Breast epithelium (tissue), 3 donors: ENCODE measurements at regions not wholly inside any gene's neighbourhood (a gene's known extent, or its start where the extent isn't known, plus 50 kb on each side); places are given as distances from the start of the nearest gene placed in this dataset.

Experiments used
- POLR2A ChIP-seq: fragments of 450-650 bp; IDR thresholded peaks from one replicate; pipeline ENCODE4 v1.6.1; 2016; ENCODE audit warnings: antibody characterized with exemption, mild to moderate bottlenecking, moderate library complexity
- POLR2AphosphoS5 ChIP-seq, 3 donors: sonication (generic); formaldehyde crosslinking; IDR thresholded peaks; one replicate each; pipeline ENCODE4 v1.6.1; 2017; ENCODE audit warnings: antibody characterized with exemption in 3 of 3
- TF ChIP-seq, protein P1 (sequence below), 3 donors: fragments of 450-650 bp; IDR thresholded peaks; one replicate each; pipeline ENCODE4 v1.5.1; 2016 to 2017; ENCODE audit warnings: antibody characterized with exemption in 3 of 3, mild to moderate bottlenecking in 3 of 3, moderate library complexity in 3 of 3

DNA sequence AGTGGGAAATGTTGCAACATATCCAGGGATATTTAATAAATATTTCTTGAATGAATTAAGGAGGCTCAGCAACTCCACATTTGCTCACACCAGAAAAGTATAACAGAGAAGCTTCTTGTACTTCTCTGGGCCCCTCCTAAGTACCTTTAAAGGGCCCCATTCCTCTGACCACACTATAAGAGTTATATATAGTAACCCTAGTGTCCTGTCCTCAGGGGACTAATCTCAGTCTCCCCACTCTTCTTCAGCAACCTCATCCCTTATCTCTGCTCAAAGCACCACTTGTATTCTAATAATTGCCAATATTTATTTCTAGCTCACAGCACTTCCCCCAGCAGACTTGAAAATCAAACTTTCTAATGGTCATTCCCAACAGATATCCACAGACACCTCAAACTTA, 237.1 kb downstream of the GXYLT1 start:
- TF ChIP-seq POLR2A, result no peak
- TF ChIP-seq, protein P1, sequence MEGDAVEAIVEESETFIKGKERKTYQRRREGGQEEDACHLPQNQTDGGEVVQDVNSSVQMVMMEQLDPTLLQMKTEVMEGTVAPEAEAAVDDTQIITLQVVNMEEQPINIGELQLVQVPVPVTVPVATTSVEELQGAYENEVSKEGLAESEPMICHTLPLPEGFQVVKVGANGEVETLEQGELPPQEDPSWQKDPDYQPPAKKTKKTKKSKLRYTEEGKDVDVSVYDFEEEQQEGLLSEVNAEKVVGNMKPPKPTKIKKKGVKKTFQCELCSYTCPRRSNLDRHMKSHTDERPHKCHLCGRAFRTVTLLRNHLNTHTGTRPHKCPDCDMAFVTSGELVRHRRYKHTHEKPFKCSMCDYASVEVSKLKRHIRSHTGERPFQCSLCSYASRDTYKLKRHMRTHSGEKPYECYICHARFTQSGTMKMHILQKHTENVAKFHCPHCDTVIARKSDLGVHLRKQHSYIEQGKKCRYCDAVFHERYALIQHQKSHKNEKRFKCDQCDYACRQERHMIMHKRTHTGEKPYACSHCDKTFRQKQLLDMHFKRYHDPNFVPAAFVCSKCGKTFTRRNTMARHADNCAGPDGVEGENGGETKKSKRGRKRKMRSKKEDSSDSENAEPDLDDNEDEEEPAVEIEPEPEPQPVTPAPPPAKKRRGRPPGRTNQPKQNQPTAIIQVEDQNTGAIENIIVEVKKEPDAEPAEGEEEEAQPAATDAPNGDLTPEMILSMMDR (IDR thresholded peaks at IDR 0.05), result no peak
- TF ChIP-seq POLR2AphosphoS5 (IDR thresholded peaks at IDR 0.05), result no peak
